ENCODE measurements at regions not wholly inside any gene's neighbourhood (a gene's known extent, or its start where the extent isn't known, plus 50 kb on each side); places are given as distances from the start of the nearest gene placed in this dataset.

GRCh38 chr5:98130261-98131035 is 643.0 kb upstream of the RGMB start:
- H3K36me3 ChIP-seq (ENCODE audit: insufficient read depth, low read length) = no peaks in the 10 kb centered on the region
- H3K27me3 ChIP-seq (ENCODE audit: insufficient read depth, low read depth, low read length) = no peaks in the 10 kb centered on the region
- H3K4me2 ChIP-seq (ENCODE audit: low read length) = no peak overlapping the region
- H3K79me2 ChIP-seq (replicated peaks; ENCODE audit: insufficient read depth, low read length) = no peaks in the 10 kb centered on the region
- TF ChIP-seq MXI1 (conservative IDR thresholded peaks at IDR 0.05; ENCODE audit: poor library complexity, severe bottlenecking) (no peak), REST (IDR thresholded peaks at IDR 0.05; ENCODE audit: borderline replicate concordance) (no peak), EP300 (conservative IDR thresholded peaks at IDR 0.05; ENCODE audit: poor library complexity, severe bottlenecking) (no peak), CTCF (IDR thresholded peaks at IDR 0.05; ENCODE audit: poor library complexity, severe bottlenecking) (no peak), EZH2 (IDR thresholded peaks at IDR 0.05; ENCODE audit: borderline replicate concordance, insufficient read depth, low read length, poor library complexity, severe bottlenecking) (no peak), RAD21 (conservative IDR thresholded peaks at IDR 0.05) (no peak), TAF1 (IDR thresholded peaks at IDR 0.05; ENCODE audit: low read depth) (no peak), SMC3 (conservative IDR thresholded peaks at IDR 0.05; ENCODE audit: poor library complexity) (no peak), POLR2AphosphoS5 (IDR thresholded peaks at IDR 0.05) (no peak)
- no peaks in the 10 kb centered on the region for H3F3A ChIP-seq (ENCODE audit: insufficient read depth, low read length, poor library complexity, severe bottlenecking)
- no peaks in the 10 kb centered on the region for H3K9me2 ChIP-seq (ENCODE audit: insufficient read depth, low read length)
- H2AFZ ChIP-seq (ENCODE audit: low read depth, low read length) = no peak overlapping the region
- no peak overlapping the region for H3K4me3 ChIP-seq (ENCODE audit: low read length)
- no peaks in the 10 kb centered on the region for H3K9me3 ChIP-seq (ENCODE audit: low read length)
- no peaks in the 10 kb centered on the region for H4K20me1 ChIP-seq (ENCODE audit: insufficient read depth)
- no peak overlapping the region for H3K27ac ChIP-seq (ENCODE audit: low read length)
- no peak overlapping the region for H3K9ac ChIP-seq (ENCODE audit: low read length)

- Histone ChIP-seq H3K4me2 (ENCODE audit: low read length) (no peak overlapping the region), H2AFZ (ENCODE audit: low read depth, low read length) (no peak overlapping the region), H3K36me3 (ENCODE audit: insufficient read depth, low read length) (no peaks in the 10 kb centered on the region), H3F3A (ENCODE audit: insufficient read depth, low read length, poor library complexity, severe bottlenecking) (no peaks in the 10 kb centered on the region), H3K27ac (ENCODE audit: low read length) (no peak overlapping the region), H3K27me3 (ENCODE audit: insufficient read depth, low read depth, low read length) (no peaks in the 10 kb centered on the region), H3K9me2 (ENCODE audit: insufficient read depth, low read length) (no peaks in the 10 kb centered on the region), H3K9me3 (ENCODE audit: low read length) (no peaks in the 10 kb centered on the region), H4K20me1 (ENCODE audit: insufficient read depth) (no peaks in the 10 kb centered on the region), H3K79me2 (replicated peaks; ENCODE audit: insufficient read depth, low read length) (no peaks in the 10 kb centered on the region), H3K4me3 (ENCODE audit: low read length) (no peak overlapping the region), H3K9ac (ENCODE audit: low read length) (no peak overlapping the region)
- no peak for TF ChIP-seq EZH2 (IDR thresholded peaks at IDR 0.05; ENCODE audit: borderline replicate concordance, insufficient read depth, low read length, poor library complexity, severe bottlenecking)
- TF ChIP-seq CTCF (IDR thresholded peaks at IDR 0.05; ENCODE audit: poor library complexity, severe bottlenecking) = no peak
- no peak for TF ChIP-seq SMC3 (conservative IDR thresholded peaks at IDR 0.05; ENCODE audit: poor library complexity)
- TF ChIP-seq EP300 (conservative IDR thresholded peaks at IDR 0.05; ENCODE audit: poor library complexity, severe bottlenecking) = no peak
- no peak for TF ChIP-seq TAF1 (IDR thresholded peaks at IDR 0.05; ENCODE audit: low read depth)
- no peak for TF ChIP-seq REST (IDR thresholded peaks at IDR 0.05; ENCODE audit: borderline replicate concordance)
- TF ChIP-seq RAD21 (conservative IDR thresholded peaks at IDR 0.05) = no peak
- TF ChIP-seq POLR2AphosphoS5 (IDR thresholded peaks at IDR 0.05) = no peak
- TF ChIP-seq MXI1 (conservative IDR thresholded peaks at IDR 0.05; ENCODE audit: poor library complexity, severe bottlenecking) = no peak
Observed at GRCh38 chr5:98144116-98144515, 629.3 kb upstream of the RGMB start.
